Suprapubic skin (tissue), 3 donors: ENCODE measurements at regions not wholly inside any gene's neighbourhood (a gene's known extent, or its start where the extent isn't known, plus 50 kb on each side); places are given as distances from the start of the nearest gene placed in this dataset.

Experiments
- POLR2AphosphoS5 ChIP-seq, 3 donors: sonication (generic); formaldehyde crosslinking; IDR thresholded peaks; one replicate each; pipeline ENCODE4 v1.6.1; 2017; ENCODE audit warnings: antibody characterized with exemption in 3 of 3
- TF ChIP-seq, protein P1 (sequence below), 2 donors: fragments of 200-600 bp in 1 of 2; fragments of 450-650 bp in 1 of 2; sonication (generic) in 1 of 2; IDR thresholded peaks; one replicate each; pipeline ENCODE4 v1.5.1; 2016 to 2019; ENCODE audit warnings: antibody characterized with exemption in 2 of 2, mild to moderate bottlenecking in 1 of 2, moderate library complexity in 1 of 2

DNA sequence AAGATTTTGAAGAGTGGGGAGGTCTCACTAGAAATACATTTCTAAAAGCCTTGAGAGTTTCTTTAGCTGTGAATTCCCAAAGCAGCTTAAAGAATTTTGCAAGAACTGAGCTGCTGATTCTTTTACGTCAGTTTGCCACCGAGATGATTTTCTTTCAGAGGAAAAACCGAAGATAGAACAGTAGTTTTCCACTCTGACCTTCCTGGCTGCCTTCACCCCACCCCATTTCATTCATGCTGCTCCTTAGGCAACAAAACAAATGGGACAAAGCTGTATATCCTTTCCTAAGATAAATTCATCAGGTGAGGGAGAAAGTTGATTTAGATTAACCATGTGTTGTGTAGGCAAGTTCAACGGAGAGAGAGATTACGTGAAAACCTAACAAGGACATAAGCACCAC, 947.0 kb downstream of the GALC start:
- TF ChIP-seq, protein P1, sequence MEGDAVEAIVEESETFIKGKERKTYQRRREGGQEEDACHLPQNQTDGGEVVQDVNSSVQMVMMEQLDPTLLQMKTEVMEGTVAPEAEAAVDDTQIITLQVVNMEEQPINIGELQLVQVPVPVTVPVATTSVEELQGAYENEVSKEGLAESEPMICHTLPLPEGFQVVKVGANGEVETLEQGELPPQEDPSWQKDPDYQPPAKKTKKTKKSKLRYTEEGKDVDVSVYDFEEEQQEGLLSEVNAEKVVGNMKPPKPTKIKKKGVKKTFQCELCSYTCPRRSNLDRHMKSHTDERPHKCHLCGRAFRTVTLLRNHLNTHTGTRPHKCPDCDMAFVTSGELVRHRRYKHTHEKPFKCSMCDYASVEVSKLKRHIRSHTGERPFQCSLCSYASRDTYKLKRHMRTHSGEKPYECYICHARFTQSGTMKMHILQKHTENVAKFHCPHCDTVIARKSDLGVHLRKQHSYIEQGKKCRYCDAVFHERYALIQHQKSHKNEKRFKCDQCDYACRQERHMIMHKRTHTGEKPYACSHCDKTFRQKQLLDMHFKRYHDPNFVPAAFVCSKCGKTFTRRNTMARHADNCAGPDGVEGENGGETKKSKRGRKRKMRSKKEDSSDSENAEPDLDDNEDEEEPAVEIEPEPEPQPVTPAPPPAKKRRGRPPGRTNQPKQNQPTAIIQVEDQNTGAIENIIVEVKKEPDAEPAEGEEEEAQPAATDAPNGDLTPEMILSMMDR (IDR thresholded peaks at IDR 0.05) = no peak
- no peak for TF ChIP-seq POLR2AphosphoS5 (IDR thresholded peaks at IDR 0.05)
